RWPE2 (cell line): ENCODE measurements at regions not wholly inside any gene's neighbourhood (a gene's known extent, or its start where the extent isn't known, plus 50 kb on each side); places are given as distances from the start of the nearest gene placed in this dataset.

ENCODE experiments used
- ATAC-seq: fragments of 200-7000 bp; cut with Tn5 transposase; 3 replicates; pipeline ENCODE4 v1.9.1; 2021; ENCODE audit warnings: low read depth
- DNase-seq: peaks from one replicate; pipeline ENCODE4 v3.0.0-alpha.2; 2020; ENCODE audit warnings: low spot score
- H3K27ac ChIP-seq: fragments of 450-650 bp; 2 replicates; pipeline ENCODE4 v1.5.1; 2017; ENCODE audit warnings: mild to moderate bottlenecking; ENCODE audit not compliant: poor library complexity, severe bottlenecking
- H3K27me3 ChIP-seq: fragments of 250-450 bp; sonication (Bioruptor Pico); 2 replicates; pipeline ENCODE4 v1.5.1; 2021; ENCODE audit warnings: mild to moderate bottlenecking, moderate library complexity; ENCODE audit not compliant: insufficient read depth, poor library complexity, severe bottlenecking
- H3K36me3 ChIP-seq: fragments of 250-450 bp; sonication (Bioruptor Pico); 2 replicates; pipeline ENCODE4 v1.5.1; 2020; ENCODE audit warnings: low read depth, mild to moderate bottlenecking, moderate library complexity
- H3K4me1 ChIP-seq: fragments of 250-450 bp; sonication (Bioruptor Pico); 2 replicates; pipeline ENCODE4 v1.5.1; 2021; ENCODE audit warnings: mild to moderate bottlenecking, moderate library complexity; ENCODE audit not compliant: insufficient read depth, poor library complexity, severe bottlenecking
- H3K4me3 ChIP-seq: fragments of 250-450 bp; sonication (Bioruptor Pico); 2 replicates; pipeline ENCODE4 v1.5.1; 2021; ENCODE audit warnings: mild to moderate bottlenecking, moderate library complexity; ENCODE audit not compliant: severe bottlenecking
- H3K9me3 ChIP-seq: fragments of 250-450 bp; sonication (Bioruptor Pico); 2 replicates; pipeline ENCODE4 v1.5.1; 2021; ENCODE audit warnings: mild to moderate bottlenecking, moderate library complexity; ENCODE audit not compliant: severe bottlenecking
- TF ChIP-seq, protein P1 (sequence below): fragments of 450-650 bp; IDR thresholded peaks from one replicate; pipeline ENCODE4 v1.5.1; 2017; ENCODE audit warnings: mild to moderate bottlenecking, moderate library complexity; ENCODE audit not compliant: poor library complexity, severe bottlenecking

DNA sequence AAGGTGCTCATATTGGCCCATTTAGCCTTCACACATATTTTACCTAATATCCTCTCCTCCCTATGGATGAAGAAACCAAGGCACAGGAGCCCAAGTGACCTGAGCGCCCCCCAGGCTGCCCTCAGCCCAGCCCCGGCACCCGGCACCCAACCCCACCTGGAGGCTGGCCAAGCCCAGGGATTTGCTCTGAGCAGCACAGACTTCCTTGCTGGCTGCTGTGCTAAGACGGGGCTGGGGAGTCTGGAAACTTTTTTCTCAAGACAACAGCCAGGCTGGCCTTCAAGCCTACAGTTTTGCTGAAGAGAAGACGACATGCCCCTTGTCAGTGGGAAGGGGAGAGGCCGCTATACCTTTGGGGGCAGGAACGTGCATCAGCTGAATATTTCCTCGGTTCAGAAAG is 52.7 kb upstream of the LAMA1 start:
- DNase-seq (no peak), ATAC-seq (no peak)
- H3K36me3 ChIP-seq, result no peaks in the 10 kb centered on the region
- no peaks in the 10 kb centered on the region for H3K4me1 ChIP-seq
- no peak overlapping the region for H3K27ac ChIP-seq
- H3K9me3 ChIP-seq, result no peaks in the 10 kb centered on the region
- TF ChIP-seq, protein P1, sequence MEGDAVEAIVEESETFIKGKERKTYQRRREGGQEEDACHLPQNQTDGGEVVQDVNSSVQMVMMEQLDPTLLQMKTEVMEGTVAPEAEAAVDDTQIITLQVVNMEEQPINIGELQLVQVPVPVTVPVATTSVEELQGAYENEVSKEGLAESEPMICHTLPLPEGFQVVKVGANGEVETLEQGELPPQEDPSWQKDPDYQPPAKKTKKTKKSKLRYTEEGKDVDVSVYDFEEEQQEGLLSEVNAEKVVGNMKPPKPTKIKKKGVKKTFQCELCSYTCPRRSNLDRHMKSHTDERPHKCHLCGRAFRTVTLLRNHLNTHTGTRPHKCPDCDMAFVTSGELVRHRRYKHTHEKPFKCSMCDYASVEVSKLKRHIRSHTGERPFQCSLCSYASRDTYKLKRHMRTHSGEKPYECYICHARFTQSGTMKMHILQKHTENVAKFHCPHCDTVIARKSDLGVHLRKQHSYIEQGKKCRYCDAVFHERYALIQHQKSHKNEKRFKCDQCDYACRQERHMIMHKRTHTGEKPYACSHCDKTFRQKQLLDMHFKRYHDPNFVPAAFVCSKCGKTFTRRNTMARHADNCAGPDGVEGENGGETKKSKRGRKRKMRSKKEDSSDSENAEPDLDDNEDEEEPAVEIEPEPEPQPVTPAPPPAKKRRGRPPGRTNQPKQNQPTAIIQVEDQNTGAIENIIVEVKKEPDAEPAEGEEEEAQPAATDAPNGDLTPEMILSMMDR, result no peak
- no peak overlapping the region for H3K4me3 ChIP-seq
- no peaks in the 10 kb centered on the region for H3K27me3 ChIP-seq

- no peaks in the 10 kb centered on the region for H3K36me3 ChIP-seq
- H3K4me3 ChIP-seq, result no peak overlapping the region
- H3K27me3 ChIP-seq, result no peaks in the 10 kb centered on the region
- H3K9me3 ChIP-seq, result no peaks in the 10 kb centered on the region
- no peak overlapping the region for H3K27ac ChIP-seq
- ATAC-seq, result no peak
- TF ChIP-seq, protein P1, result no peak
- no peaks in the 10 kb centered on the region for H3K4me1 ChIP-seq
- DNase-seq, result no peak
These were observed 52.0 kb upstream of the LAMA1 start for GRCh38 chr18:7169601-7170000.

GRCh38 chr18:7168408-7168807 is 50.8 kb upstream of the LAMA1 start:
- ATAC-seq, result no peak
- Histone ChIP-seq H3K36me3 (no peaks in the 10 kb centered on the region), H3K4me3 (no peak overlapping the region), H3K4me1 (no peaks in the 10 kb centered on the region), H3K27ac (no peak overlapping the region), H3K9me3 (no peaks in the 10 kb centered on the region), H3K27me3 (no peaks in the 10 kb centered on the region)
- no peak for DNase-seq
- TF ChIP-seq, protein P1, result no peak
